GM19455 (cell line): ENCODE measurements at regions not wholly inside any gene's neighbourhood (a gene's known extent, or its start where the extent isn't known, plus 50 kb on each side); places are given as distances from the start of the nearest gene placed in this dataset.
"Not testable (repeated sequence)": the region's sequence is repeated elsewhere in the genome, so short reads cannot be mapped to it uniquely, and the experiment has no call there.

ENCODE experiments used
- ATAC-seq: cut with Tn5 transposase; IDR thresholded peaks from one replicate; pipeline ENCODE4 v1.9.1; 2021; ENCODE audit not compliant: unreplicated experiment

DNA sequence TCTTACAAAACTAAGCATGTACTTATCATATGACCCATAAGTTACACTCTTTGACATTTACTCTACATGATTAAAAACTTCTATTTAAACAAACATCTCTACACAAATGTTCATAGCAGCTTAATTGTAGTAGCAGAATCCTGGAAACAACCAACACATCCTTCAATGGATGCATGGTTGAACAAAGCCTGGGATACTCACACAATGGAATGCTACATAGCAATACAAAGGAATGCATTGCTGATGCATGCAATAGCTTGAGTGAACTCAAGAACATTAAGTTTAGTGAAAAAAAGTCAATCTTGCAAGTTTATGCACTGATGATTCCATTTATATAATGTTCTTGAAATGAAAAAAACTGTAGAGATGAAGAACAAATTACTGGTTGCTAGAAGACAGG lies 686.9 kb downstream of the LRRIQ3 start:
- ATAC-seq, result no peak

GRCh38 chr1:73500154-73500553 lies 697.8 kb downstream of the LRRIQ3 start:
- ATAC-seq, result no peak

GRCh38 chr1:73499671-73500070 lies 698.3 kb downstream of the LRRIQ3 start:
- no peak for ATAC-seq

- ATAC-seq, result no peak
These were observed 706.4 kb downstream of the LRRIQ3 start for GRCh38 chr1:73491621-73492020.

GRCh38 chr1:73475316-73475870 lies 722.6 kb downstream of the LRRIQ3 start:
- ATAC-seq, result no peak

GRCh38 chr1:73472810-73473209 lies 725.2 kb downstream of the LRRIQ3 start:
- ATAC-seq, result no peak

- no peak for ATAC-seq
These were observed 730.2 kb downstream of the LRRIQ3 start for GRCh38 chr1:73467731-73468130.

DNA sequence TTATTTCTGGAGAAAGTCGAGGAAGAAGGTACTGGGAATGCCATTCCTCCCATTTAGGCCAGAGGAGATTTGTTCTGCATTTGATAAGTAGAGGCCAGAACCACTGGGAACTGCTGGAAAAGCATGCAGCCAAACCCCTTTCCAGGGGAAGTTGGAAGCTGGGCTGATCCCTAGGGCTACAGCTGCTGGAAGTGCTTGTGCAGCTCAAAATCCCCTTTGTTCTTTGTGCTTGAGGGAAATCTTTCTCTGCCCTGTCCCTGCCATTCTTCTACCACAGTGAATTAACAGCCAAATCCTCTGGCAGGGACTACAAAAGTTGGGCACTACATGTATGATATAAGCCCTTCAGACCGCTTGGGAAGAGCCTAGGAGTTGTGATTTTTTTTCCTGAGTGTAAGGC lies 734.1 kb downstream of the LRRIQ3 start:
- no peak for ATAC-seq

DNA sequence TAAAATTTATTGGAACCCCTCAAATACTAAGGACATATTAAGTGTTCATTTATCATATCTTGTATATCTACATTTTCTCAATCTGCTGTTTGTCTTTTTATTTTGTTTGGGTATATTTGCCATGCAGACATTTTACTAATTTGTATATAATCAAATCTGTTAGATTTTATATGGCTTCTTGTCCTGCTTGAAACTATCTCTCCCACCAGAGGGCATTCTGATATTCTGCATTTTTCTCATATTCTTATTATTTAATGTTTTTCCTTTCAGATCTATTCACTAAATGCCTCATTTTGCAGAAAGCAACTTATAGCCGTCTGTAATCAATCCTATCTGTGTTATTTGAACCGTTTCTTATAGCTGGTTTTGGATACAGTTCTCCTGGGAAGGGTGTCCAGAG lies 745.5 kb downstream of the LRRIQ3 start:
- ATAC-seq, result no peak

DNA sequence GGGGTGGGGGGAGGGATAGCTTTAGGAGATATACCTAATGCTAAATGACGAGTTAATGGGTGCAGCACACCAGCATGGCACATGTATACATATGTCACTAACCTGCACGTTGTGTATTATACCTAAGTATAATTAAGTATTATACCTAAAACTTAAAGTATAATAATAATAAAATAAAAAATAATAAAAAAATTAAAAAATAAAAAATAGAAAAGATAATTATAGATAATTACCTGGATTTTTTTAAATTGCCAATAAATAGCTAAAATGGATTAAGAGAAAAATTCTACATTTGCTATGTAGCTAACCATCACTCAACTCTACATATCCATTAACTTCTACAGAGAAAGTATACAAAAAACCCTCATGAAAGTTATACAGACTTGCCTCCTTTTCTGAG lies 747.3 kb downstream of the LRRIQ3 start:
- not testable (repeated sequence) for ATAC-seq

- ATAC-seq, result no peak
These were observed 786.5 kb downstream of the LRRIQ3 start for GRCh38 chr1:73411479-73411878.

- ATAC-seq, result no peak
These were observed 796.3 kb downstream of the LRRIQ3 start for GRCh38 chr1:73401666-73402065.

GRCh38 chr1:73382966-73383365 lies 815.0 kb downstream of the LRRIQ3 start:
- ATAC-seq, result no peak

DNA sequence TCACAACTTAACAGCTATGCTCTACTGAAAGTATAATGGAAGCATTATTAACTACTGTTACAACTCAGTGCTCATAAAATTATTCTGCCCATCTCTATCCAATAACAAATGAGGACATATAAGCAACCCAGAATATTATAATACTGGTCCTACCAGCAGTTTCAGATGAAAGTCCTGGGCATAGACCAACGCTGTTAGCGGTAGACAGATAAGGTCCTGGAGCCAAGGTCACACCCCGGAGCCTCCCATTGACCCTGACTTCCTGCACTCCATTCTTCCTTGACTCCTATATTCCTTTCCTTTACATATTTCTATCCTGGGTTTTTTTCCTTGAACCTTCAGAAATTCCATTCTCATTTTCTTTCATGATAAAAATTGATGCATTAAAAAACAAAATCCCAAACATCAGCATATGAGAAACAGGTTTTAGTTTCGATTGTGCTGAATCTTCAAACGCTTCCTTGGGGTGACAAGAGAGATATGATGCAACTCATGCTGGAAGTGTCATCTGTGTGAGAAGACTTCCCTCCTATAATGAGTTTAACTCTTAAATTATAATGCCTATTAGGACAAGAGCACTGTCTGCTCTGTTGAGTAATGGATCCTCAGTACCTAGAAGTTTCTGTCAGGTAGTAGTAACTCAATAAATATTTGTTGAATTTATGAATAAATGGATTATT lies 831.1 kb downstream of the LRRIQ3 start:
- ATAC-seq, result no peak

- ATAC-seq, result no peak
These were observed 839.0 kb downstream of the LRRIQ3 start for GRCh38 chr1:73359001-73359400.

DNA sequence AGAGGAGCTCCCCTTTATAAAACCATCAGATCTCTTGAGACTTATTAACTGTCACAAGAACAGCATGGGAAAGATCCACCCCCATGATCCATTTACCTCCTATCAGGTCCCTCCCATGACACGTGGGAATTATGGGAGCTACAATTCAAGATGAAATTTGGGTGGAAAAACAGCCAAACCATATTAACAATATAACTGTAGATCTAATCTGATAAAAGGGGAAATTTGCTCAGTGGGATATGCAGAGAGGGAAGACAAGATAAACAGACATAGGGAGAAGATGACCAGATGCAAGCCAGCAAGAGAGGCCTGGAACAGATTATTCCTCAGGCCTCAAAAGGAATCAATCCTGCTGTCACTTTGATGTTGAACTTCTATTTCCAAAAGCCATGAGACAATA lies 841.5 kb downstream of the LRRIQ3 start:
- no peak for ATAC-seq

DNA sequence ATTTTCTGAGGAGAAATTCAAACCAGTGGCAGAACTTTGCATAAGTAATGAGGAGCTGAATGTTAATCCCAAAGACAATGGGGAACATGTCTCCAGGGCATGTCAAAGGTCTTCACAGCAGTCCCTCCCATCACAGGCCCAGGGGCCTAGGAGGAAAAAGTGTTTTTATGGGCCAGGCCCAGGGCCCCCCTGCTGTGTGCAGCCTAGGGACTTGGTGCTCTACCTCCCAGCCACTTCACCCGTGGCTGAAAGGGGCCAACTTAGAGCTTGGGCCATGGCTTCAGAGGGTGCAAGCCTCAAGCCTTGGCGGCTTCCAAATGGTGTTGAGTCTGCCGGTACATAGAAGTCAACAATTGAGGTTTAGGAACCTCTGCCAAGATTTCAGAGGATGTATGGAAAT lies 854.0 kb downstream of the LRRIQ3 start:
- ATAC-seq, result no peak

GRCh38 chr1:73333847-73334503 lies 864.0 kb downstream of the LRRIQ3 start:
- no peak for ATAC-seq

DNA sequence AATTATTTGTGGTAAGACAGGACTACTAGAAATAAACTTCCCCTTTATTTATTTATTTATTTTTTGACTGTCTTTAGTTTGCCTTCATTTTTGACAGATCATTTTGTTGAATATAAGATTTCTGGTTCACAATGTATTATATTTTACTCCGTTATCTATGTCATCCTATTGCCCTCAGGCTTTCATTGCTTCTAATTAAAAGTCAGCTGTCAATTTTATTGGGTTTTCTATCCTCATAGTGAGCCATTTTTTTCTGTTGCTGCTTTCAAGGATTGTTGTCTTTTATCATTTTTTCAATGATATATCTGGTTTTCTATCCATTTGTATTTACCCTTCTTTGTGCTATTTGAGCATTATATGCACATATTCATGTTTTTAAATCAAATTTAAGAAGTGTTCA lies 866.2 kb downstream of the LRRIQ3 start:
- no peak for ATAC-seq

GRCh38 chr1:73327998-73328397 lies 870.0 kb downstream of the LRRIQ3 start:
- ATAC-seq, result no peak

GRCh38 chr1:73327180-73327793 lies 870.7 kb downstream of the LRRIQ3 start:
- no peak for ATAC-seq

DNA sequence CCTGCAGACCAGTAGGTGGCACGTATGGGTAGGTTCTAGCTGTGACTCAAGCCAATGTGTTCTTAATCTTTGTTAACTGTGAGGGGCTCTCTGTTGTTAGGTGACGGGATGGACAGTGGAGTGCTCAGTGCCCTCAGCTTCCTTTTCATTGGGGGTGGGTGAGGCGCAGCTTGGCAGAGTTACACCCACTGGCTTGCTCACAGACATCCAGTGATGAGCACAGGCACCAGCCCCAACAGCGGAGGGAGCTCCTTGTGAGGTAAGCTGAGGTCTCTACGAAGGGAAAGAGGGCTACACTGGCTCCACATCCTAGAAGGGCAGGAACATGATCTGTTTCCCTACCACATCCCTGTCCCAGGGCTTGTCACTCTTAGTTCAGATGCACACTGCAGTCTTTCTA lies 871.3 kb downstream of the LRRIQ3 start:
- no peak for ATAC-seq
